Gastrocnemius medialis (tissue), 4 donors: ENCODE measurements at regions not wholly inside any gene's neighbourhood (a gene's known extent, or its start where the extent isn't known, plus 50 kb on each side); places are given as distances from the start of the nearest gene placed in this dataset.

Experiments
- ATAC-seq, 2 donors: fragments of 150-250 bp; one replicate each; pipeline ENCODE4 v1.9.1; 2016
- DNase-seq, 2 donors: peaks; one replicate each; pipeline ENCODE4 v3.0.0-alpha.2; 2019
- H3K27ac ChIP-seq, 4 donors: fragments of 200-600 bp; sonication (generic); 1 replicate in 1 of 4; 2 replicates in 3 of 4; pipeline ENCODE4 v1.5.1; 2016 to 2018; ENCODE audit warnings: mild to moderate bottlenecking in 2 of 4, moderate library complexity in 1 of 4
- H3K27me3 ChIP-seq, 3 donors: fragments of 200-600 bp; sonication (generic) in 2 of 3; 1 replicate in 1 of 3; 2 replicates in 2 of 3; pipeline versions ENCODE4 v1.5.1 to v1.6.0; 2016 to 2019; ENCODE audit warnings: mild to moderate bottlenecking in 1 of 3, moderate library complexity in 1 of 3
- H3K36me3 ChIP-seq, 2 donors: fragments of 200-600 bp; sonication (generic) in 1 of 2; one replicate each; pipeline ENCODE4 v1.5.1; 2017 to 2018
- H3K4me1 ChIP-seq, 2 donors: fragments of 200-600 bp; sonication (generic) in 1 of 2; one replicate each; pipeline ENCODE4 v1.5.1; 2016 to 2017; ENCODE audit warnings: mild to moderate bottlenecking in 2 of 2
- H3K4me3 ChIP-seq, 4 donors: fragments of 200-600 bp; sonication (generic) in 3 of 4; 1 replicate in 1 of 4; 2 replicates in 3 of 4; pipeline ENCODE4 v1.5.1; 2016 to 2019; ENCODE audit warnings: mild to moderate bottlenecking in 2 of 4
- H3K9me3 ChIP-seq, 3 donors: fragments of 200-600 bp; sonication (generic) in 2 of 3; 1 replicate in 1 of 3; 2 replicates in 2 of 3; pipeline ENCODE4 v1.5.1; 2016 to 2019
- CTCF ChIP-seq, 5 experiments: fragments of 450-650 bp in 3 of 5; fragments of 200-600 bp in 2 of 5; sonication (generic) in 2 of 5; IDR thresholded peaks in 4 of 5; conservative IDR thresholded peaks in 1 of 5; 1 replicate in 4 of 5; 2 replicates in 1 of 5; pipeline ENCODE4 v1.5.1; 2016 to 2019; ENCODE audit warnings: antibody characterized with exemption in 5 of 5, mild to moderate bottlenecking in 3 of 5, moderate library complexity in 3 of 5
- POLR2A ChIP-seq, 2 donors: fragments of 450-650 bp; IDR thresholded peaks; one replicate each; pipeline ENCODE4 v1.6.1; 2017; ENCODE audit warnings: antibody characterized with exemption in 2 of 2, mild to moderate bottlenecking in 2 of 2, moderate library complexity in 2 of 2
- in situ Hi-C, 4 donors: fragments of 200-750 bp; cut with MboI; loops; one replicate each; pipeline versions ENCODE4 v1.15.0 to v1.8.0; 2017; ENCODE audit warnings: low sequenced_read_pairs in 4 of 4
- intact Hi-C: fragments of 100-400 bp; cut with DNase I; formaldehyde crosslinking; loops from one replicate; pipeline ENCODE4 v1.15.1; 2023; ENCODE audit warnings: low total_unique reads

GRCh38 chr18:64650068-64650467 is 501.2 kb upstream of the LINC00305 start:
- Histone ChIP-seq H3K4me3 (no peak overlapping the region), H3K27ac (no peak overlapping the region), H3K36me3 (no peaks in the 10 kb centered on the region), H3K27me3 (no peaks in the 10 kb centered on the region), H3K4me1 (no peaks in the 10 kb centered on the region), H3K9me3 (no peaks in the 10 kb centered on the region)
- intact Hi-C loops (no loop called here), in situ Hi-C loops (no loop called here)
- DNase-seq: no peak
- no peak for TF ChIP-seq POLR2A (IDR thresholded peaks at IDR 0.05)
- TF ChIP-seq CTCF (IDR thresholded peaks at IDR 0.05 in 4 of 5, conservative IDR thresholded peaks at IDR 0.05 in 1 of 5): no peak
- no peak for ATAC-seq

DNA sequence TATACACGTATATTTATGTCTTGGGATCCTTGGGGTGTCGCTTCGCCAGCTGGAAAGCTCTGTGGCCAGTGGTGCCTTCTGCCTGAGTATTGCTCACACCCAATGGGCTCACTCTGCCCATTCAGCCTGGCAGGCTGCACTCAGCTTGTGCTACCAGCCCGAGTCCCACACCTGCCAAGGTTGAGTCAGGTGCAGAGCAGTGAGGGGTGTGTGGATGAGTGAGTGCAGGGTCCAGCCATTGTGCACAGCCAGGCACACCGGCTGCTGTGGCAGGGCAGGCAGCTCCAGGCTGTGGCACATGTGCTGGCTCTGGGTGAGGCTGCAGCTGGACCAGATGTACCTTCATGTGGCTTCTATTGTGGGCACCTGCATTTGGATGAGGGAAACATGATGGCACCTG is 496.9 kb upstream of the LINC00305 start:
- intact Hi-C loops: no loop called here
- Histone ChIP-seq H3K4me1 (no peaks in the 10 kb centered on the region), H3K9me3 (no peaks in the 10 kb centered on the region), H3K27me3 (no peaks in the 10 kb centered on the region), H3K4me3 (no peak overlapping the region), H3K27ac (no peak overlapping the region), H3K36me3 (no peaks in the 10 kb centered on the region)
- no peak for DNase-seq
- TF ChIP-seq POLR2A (IDR thresholded peaks at IDR 0.05) (no peak), CTCF (IDR thresholded peaks at IDR 0.05 in 4 of 5, conservative IDR thresholded peaks at IDR 0.05 in 1 of 5) (no peak)
- in situ Hi-C loops: no loop called here
- no peak for ATAC-seq

DNA sequence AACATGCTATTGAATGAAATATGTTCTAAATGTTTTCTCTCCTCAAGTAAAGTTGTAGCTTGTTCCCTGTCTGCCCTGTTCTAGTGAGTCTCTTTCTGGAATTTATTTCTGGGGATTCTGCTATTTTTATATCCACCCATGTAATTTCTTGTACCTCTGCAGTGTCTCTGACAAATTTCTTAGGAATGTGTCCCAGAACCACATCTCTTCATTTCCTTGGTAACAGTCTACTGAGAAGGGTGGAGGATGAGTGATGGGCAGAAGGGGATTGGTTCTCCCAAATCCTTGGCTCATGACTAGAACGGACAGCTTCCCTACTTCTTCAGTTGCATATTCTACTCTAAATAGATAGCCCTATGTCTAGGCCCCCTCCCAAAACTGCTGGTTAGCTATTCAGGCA is 490.6 kb upstream of the LINC00305 start:
- no peaks in the 10 kb centered on the region for H3K27me3 ChIP-seq
- DNase-seq: no peak
- no peak overlapping the region for H3K4me3 ChIP-seq
- in situ Hi-C loops (no loop called here), intact Hi-C loops (no loop called here)
- no peaks in the 10 kb centered on the region for H3K4me1 ChIP-seq
- no peak for TF ChIP-seq POLR2A (IDR thresholded peaks at IDR 0.05)
- no peak for TF ChIP-seq CTCF (IDR thresholded peaks at IDR 0.05 in 4 of 5, conservative IDR thresholded peaks at IDR 0.05 in 1 of 5)
- H3K9me3 ChIP-seq: no peaks in the 10 kb centered on the region
- H3K36me3 ChIP-seq: no peaks in the 10 kb centered on the region
- no peak overlapping the region for H3K27ac ChIP-seq
- ATAC-seq: no peak

DNA sequence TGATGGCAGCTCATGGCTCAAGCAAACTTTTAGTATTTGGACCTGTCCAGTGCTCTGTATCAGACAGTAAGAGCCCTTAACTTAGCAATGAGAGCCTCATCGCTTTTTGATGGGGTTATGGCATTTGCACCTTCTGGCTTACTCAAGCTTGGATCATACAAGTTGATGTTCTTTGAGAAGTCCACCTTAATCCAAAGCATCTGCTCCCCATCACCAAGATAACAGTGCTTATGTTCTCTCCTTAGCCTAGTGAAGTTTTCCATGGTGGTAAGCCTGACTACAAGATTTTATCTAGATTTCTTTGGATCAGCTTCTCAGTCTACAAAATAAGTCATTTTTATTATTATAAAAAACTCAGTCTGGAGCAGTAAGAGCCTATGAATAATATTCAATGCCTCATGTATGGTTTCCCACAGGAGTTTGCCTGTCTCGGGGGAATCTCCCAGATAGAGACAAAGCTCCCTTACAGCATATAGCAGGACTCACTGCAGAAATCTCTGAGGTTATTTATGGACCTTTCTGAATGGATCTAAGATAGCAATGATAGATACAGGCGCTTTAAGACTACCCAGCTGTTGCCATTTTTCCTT is 472.2 kb upstream of the LINC00305 start:
- no peaks in the 10 kb centered on the region for H3K27me3 ChIP-seq
- intact Hi-C loops (no loop called here), in situ Hi-C loops (no loop called here)
- H3K4me1 ChIP-seq: no peaks in the 10 kb centered on the region
- no peak overlapping the region for H3K27ac ChIP-seq
- H3K4me3 ChIP-seq: no peak overlapping the region
- H3K36me3 ChIP-seq: no peaks in the 10 kb centered on the region
- DNase-seq: no peak
- TF ChIP-seq POLR2A (IDR thresholded peaks at IDR 0.05) (no peak), CTCF (IDR thresholded peaks at IDR 0.05 in 4 of 5, conservative IDR thresholded peaks at IDR 0.05 in 1 of 5) (no peak)
- no peak for ATAC-seq
- no peaks in the 10 kb centered on the region for H3K9me3 ChIP-seq

DNA sequence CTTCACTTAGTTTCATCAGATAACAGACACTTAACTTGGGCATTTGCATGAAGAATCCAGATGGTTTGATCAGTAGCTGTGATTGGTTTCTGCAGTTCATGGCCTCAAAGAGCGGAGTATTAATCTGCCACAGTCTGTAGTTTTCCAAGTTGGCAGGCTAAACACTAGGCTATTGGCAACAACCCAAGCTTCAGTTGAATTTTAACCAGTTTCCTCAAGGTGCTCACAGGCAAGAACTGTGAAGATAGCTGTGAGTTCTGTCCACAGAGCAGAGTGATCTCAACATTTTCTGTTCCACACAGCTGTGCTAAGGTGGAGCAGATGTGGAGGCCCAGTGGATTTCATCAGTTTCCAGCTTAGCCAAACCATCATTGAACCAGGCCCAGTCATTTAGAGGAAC is 469.5 kb upstream of the LINC00305 start:
- H3K27ac ChIP-seq: no peak overlapping the region
- no peak for ATAC-seq
- TF ChIP-seq CTCF (IDR thresholded peaks at IDR 0.05 in 4 of 5, conservative IDR thresholded peaks at IDR 0.05 in 1 of 5): no peak
- TF ChIP-seq POLR2A (IDR thresholded peaks at IDR 0.05): no peak
- no peak for DNase-seq
- intact Hi-C loops: no loop called here
- in situ Hi-C loops: no loop called here
- no peaks in the 10 kb centered on the region for H3K27me3 ChIP-seq
- no peaks in the 10 kb centered on the region for H3K36me3 ChIP-seq
- no peaks in the 10 kb centered on the region for H3K4me1 ChIP-seq
- H3K9me3 ChIP-seq: no peaks in the 10 kb centered on the region
- no peak overlapping the region for H3K4me3 ChIP-seq
